NCI-H524 treated with DMSO at 0.1 percent for 48 hours (cell line): ENCODE measurements at regions not wholly inside any gene's neighbourhood (a gene's known extent, or its start where the extent isn't known, plus 50 kb on each side); places are given as distances from the start of the nearest gene placed in this dataset.

Experiments used
- DNase-seq: peaks from one replicate; lab custom pipeline; 2025; lab: John Stamatoyannopoulos, UW

- DNase-seq, result no peak
Measured at GRCh38 chr3:148585671-148586379, 111.9 kb upstream of the AGTR1 start.

- no peak for DNase-seq
Measured at GRCh38 chr3:148588291-148588690, 109.4 kb upstream of the AGTR1 start.

- no peak for DNase-seq
Measured at GRCh38 chr3:148591525-148591924, 106.2 kb upstream of the AGTR1 start.

GRCh38 chr3:148598619-148599018 lies 99.1 kb upstream of the AGTR1 start:
- no peak for DNase-seq

- DNase-seq, result no peak
Measured at GRCh38 chr3:148599481-148599880, 98.2 kb upstream of the AGTR1 start.

GRCh38 chr3:148600440-148600839 lies 97.3 kb upstream of the AGTR1 start:
- DNase-seq, result no peak

- no peak for DNase-seq
Measured at GRCh38 chr3:148600902-148601765, 96.6 kb upstream of the AGTR1 start.

- DNase-seq, result no peak
Measured at GRCh38 chr3:148601766-148602685, 95.7 kb upstream of the AGTR1 start.

GRCh38 chr3:148604270-148605085 lies 93.2 kb upstream of the AGTR1 start:
- DNase-seq, result no peak

GRCh38 chr3:148605521-148605920 lies 92.2 kb upstream of the AGTR1 start:
- DNase-seq, result no peak

GRCh38 chr3:148606979-148607378 lies 90.7 kb upstream of the AGTR1 start:
- no peak for DNase-seq

- no peak for DNase-seq
Measured at GRCh38 chr3:148607491-148607890, 90.2 kb upstream of the AGTR1 start.

- DNase-seq, result no peak
Measured at GRCh38 chr3:148612278-148612677, 85.4 kb upstream of the AGTR1 start.

- DNase-seq, result no peak
Measured at GRCh38 chr3:148615382-148615781, 82.3 kb upstream of the AGTR1 start.

GRCh38 chr3:148625095-148625736 lies 72.5 kb upstream of the AGTR1 start:
- DNase-seq, result no peak

- DNase-seq, result no peak
Measured at GRCh38 chr3:148625991-148626390, 71.7 kb upstream of the AGTR1 start.

- no peak for DNase-seq
Measured at GRCh38 chr3:148629006-148629405, 68.7 kb upstream of the AGTR1 start.

- no peak for DNase-seq
Measured at GRCh38 chr3:148631124-148631903, 66.4 kb upstream of the AGTR1 start.

GRCh38 chr3:148641722-148642121 lies 56.0 kb upstream of the AGTR1 start:
- DNase-seq, result no peak

- DNase-seq, result no peak
Measured at GRCh38 chr3:148642214-148642613, 55.5 kb upstream of the AGTR1 start.
